ENCODE measurements at regions not wholly inside any gene's neighbourhood (a gene's known extent, or its start where the extent isn't known, plus 50 kb on each side); places are given as distances from the start of the nearest gene placed in this dataset.

DNA sequence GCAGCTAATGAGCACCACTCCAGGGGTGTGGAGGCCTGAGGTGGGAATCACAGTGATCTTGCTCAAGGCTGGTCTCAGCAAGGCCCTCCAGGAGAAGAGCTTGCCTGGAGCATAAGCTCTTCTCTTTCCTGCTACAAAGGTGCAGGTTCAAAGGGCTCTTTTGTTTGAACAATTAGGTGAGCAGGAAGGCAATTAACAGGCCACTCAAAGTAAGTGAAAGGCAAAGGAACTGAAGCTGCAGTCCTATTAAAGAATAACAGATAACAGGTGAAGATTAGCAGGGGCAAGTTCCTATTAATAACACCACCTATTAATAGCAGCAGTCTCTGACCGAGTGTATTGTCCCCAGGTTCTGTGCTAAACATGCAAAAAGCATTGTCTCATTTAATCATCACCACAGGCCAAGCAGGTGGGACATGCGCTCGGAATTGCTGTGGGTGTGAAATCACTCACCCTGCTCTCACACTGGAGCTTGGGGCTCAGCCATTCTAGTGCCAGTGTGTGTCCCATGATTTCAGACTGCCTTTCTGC lies 113.8 kb downstream of the RHOU start:
- H3K4me1 ChIP-seq (ENCODE audit: control insufficient read depth in 1 of 2, low read depth in 2 of 2): no peaks in the 10 kb centered on the region
- no peak overlapping the region for H3K4me3 ChIP-seq
- no peak for DNase-seq (ENCODE audit: low spot score)
- no peaks in the 10 kb centered on the region for H3K27me3 ChIP-seq (replicated peaks; ENCODE audit: insufficient read depth)
- no peak for ATAC-seq (ENCODE audit: insufficient number of reproducible peaks, low FRiP score, low read depth)
- no peaks in the 10 kb centered on the region for H3K9me3 ChIP-seq
- H3K36me3 ChIP-seq: no peaks in the 10 kb centered on the region
- no peak overlapping the region for H3K27ac ChIP-seq
- TF ChIP-seq, protein P1, sequence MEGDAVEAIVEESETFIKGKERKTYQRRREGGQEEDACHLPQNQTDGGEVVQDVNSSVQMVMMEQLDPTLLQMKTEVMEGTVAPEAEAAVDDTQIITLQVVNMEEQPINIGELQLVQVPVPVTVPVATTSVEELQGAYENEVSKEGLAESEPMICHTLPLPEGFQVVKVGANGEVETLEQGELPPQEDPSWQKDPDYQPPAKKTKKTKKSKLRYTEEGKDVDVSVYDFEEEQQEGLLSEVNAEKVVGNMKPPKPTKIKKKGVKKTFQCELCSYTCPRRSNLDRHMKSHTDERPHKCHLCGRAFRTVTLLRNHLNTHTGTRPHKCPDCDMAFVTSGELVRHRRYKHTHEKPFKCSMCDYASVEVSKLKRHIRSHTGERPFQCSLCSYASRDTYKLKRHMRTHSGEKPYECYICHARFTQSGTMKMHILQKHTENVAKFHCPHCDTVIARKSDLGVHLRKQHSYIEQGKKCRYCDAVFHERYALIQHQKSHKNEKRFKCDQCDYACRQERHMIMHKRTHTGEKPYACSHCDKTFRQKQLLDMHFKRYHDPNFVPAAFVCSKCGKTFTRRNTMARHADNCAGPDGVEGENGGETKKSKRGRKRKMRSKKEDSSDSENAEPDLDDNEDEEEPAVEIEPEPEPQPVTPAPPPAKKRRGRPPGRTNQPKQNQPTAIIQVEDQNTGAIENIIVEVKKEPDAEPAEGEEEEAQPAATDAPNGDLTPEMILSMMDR (IDR thresholded peaks at IDR 0.05): no peak

DNA sequence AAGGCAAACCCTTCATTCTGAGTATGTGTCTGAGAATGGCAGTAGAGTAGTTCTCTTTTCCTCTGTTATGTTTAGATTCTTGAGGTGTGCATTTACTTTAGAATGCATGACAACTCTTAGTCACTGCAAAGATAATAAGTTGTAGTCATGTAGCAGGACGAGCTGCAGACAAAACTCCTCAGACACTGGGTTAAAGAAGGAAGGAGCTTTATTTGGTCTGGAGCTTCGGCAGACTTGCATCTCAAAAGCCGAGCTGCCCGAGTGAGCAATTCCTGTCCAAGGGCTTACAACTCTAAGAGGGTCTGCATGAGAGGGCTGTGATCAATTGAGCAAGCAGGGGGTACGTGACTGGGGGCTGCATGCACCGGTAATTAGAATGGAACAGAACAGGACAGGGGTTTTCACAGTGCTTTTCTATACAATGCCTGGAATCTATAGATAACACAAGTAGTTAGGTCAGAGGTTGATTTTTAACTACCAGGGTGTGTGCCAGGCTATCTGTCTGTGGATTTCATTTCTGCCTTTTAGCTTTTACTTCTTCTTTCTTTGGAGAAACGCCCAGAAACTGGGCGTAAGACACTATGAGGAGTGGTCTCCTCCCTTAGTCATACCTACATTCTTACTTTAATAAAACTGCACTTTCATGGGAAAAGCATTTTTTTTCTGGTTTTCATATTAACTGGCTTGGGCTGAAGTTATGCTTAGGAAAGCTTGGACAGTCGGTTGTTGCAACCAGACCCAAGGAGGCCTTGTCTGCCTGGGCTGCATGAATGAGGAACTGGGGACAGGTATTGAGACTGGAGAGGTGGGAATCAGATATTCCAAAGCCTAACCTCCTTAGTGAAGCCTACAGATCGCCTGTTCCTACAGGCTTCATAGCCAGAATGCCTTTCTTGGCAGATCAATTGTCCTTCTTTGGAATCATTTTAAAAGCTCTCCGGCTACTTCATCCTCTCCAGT lies 115.1 kb downstream of the RHOU start:
- H3K4me1 ChIP-seq (ENCODE audit: control insufficient read depth in 1 of 2, low read depth in 2 of 2): no peaks in the 10 kb centered on the region
- H3K9me3 ChIP-seq: no peaks in the 10 kb centered on the region
- H3K36me3 ChIP-seq: no peaks in the 10 kb centered on the region
- TF ChIP-seq, protein P1 (IDR thresholded peaks at IDR 0.05): no peak
- H3K4me3 ChIP-seq: no peak overlapping the region
- no peak overlapping the region for H3K27ac ChIP-seq
- DNase-seq (ENCODE audit: low spot score) (no peak), ATAC-seq (ENCODE audit: insufficient number of reproducible peaks, low FRiP score, low read depth) (no peak)
- H3K27me3 ChIP-seq (replicated peaks; ENCODE audit: insufficient read depth): no peaks in the 10 kb centered on the region

DNA sequence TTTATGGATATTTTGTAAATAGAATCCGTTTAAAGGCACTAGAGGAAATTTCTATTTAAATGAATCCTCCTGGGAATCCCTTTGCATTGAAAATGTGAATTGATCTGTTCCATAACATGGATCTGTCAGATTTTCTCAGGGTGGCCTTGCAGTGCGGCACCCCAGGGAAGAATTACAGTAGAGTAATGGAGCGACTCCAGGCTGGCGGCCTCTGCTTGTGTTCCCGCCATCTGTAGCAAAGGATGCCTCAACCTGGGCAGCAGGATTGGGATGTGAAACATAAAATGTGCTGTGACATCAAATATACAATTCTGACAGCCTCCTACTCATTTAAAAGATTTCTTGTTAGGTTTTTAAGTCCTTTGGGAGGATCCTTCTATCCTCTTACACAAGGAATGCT lies 115.9 kb downstream of the RHOU start:
- ATAC-seq (ENCODE audit: insufficient number of reproducible peaks, low FRiP score, low read depth) (no peak), DNase-seq (ENCODE audit: low spot score) (no peak)
- no peaks in the 10 kb centered on the region for H3K27me3 ChIP-seq (replicated peaks; ENCODE audit: insufficient read depth)
- H3K36me3 ChIP-seq: no peaks in the 10 kb centered on the region
- H3K27ac ChIP-seq: no peak overlapping the region
- H3K4me3 ChIP-seq: no peak overlapping the region
- no peaks in the 10 kb centered on the region for H3K4me1 ChIP-seq (ENCODE audit: control insufficient read depth in 1 of 2, low read depth in 2 of 2)
- TF ChIP-seq, protein P1 (IDR thresholded peaks at IDR 0.05): no peak
- no peaks in the 10 kb centered on the region for H3K9me3 ChIP-seq

DNA sequence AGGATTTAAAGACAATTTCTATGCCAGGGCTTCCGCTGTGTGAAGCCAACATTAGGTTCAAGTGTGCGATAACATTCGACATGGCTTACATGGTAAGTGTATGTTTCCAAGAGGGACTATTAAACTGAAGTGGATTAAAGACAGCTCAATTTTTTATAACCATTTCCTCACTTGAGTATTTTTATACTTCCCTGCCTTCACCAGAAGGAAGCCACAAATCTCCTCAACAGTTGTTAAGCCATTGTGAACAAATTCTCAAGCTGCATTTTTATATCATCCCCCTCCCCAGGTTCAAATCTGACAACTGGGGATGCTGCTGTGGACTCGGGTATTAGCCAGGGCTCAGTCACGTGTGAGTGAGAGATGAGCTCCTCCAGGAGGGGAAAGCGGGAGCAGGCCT lies 116.3 kb downstream of the RHOU start:
- H3K27ac ChIP-seq: no peak overlapping the region
- H3K4me3 ChIP-seq: no peak overlapping the region
- ATAC-seq (ENCODE audit: insufficient number of reproducible peaks, low FRiP score, low read depth): no peak
- H3K36me3 ChIP-seq: no peaks in the 10 kb centered on the region
- no peaks in the 10 kb centered on the region for H3K27me3 ChIP-seq (replicated peaks; ENCODE audit: insufficient read depth)
- H3K9me3 ChIP-seq: no peaks in the 10 kb centered on the region
- no peak for DNase-seq (ENCODE audit: low spot score)
- TF ChIP-seq, protein P1 (IDR thresholded peaks at IDR 0.05): no peak
- H3K4me1 ChIP-seq (ENCODE audit: control insufficient read depth in 1 of 2, low read depth in 2 of 2): no peaks in the 10 kb centered on the region

DNA sequence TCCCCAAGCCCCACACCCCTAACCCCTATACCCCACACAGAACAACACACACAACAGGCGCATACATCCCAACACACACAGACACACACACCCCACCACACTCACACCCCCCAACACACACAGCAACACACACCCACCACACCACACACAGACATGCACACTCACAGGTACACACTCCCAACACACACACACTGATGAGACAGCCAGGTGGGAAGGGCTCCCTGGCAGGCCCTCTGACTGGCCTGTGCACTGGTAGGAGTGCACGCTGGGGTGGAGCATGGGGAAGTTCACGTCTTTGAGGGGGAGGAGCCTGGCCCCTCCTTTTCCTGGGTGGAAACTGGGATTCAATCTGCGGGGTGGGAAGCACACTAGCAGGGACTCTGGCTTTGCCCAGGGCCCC lies 116.7 kb downstream of the RHOU start:
- ATAC-seq (ENCODE audit: insufficient number of reproducible peaks, low FRiP score, low read depth) (no peak), DNase-seq (ENCODE audit: low spot score) (no peak)
- Histone ChIP-seq H3K27ac (no peak overlapping the region), H3K4me1 (ENCODE audit: control insufficient read depth in 1 of 2, low read depth in 2 of 2) (no peaks in the 10 kb centered on the region), H3K27me3 (replicated peaks; ENCODE audit: insufficient read depth) (no peaks in the 10 kb centered on the region), H3K36me3 (no peaks in the 10 kb centered on the region), H3K4me3 (no peak overlapping the region), H3K9me3 (no peaks in the 10 kb centered on the region)
- TF ChIP-seq, protein P1 (IDR thresholded peaks at IDR 0.05): no peak

All from thoracic aorta (tissue), 2 donors.